ENCODE measurements at regions not wholly inside any gene's neighbourhood (a gene's known extent, or its start where the extent isn't known, plus 50 kb on each side); places are given as distances from the start of the nearest gene placed in this dataset.

- no peaks in the 10 kb centered on the region for H3K27me3 ChIP-seq
- DNase-seq (no peak), ATAC-seq (no peak)
- peaks cover 0 to 20% (median 0%) of the 10 kb centered on the region in 11 donors for H3K9me3 ChIP-seq
- no peaks in the 10 kb centered on the region for H3K4me1 ChIP-seq
- WGBS, 2 donors, result 58 to 67% methylated on average over 4 of the region's 4 CpGs
- H3K27ac ChIP-seq, result no peak overlapping the region
- no peak overlapping the region for H3K4me3 ChIP-seq
- H3K36me3 ChIP-seq, result no peaks in the 10 kb centered on the region
- TF ChIP-seq CTCF (IDR thresholded peaks at IDR 0.05), result no peak
- intact Hi-C loops (cut with DNase I), result no loop called here
Observed at GRCh38 chr3:193078996-193079753, 161.5 kb upstream of the MB21D2 start.

- WGBS, 2 donors, result 91 to 92% methylated on average over 3 of the region's 3 CpGs
Observed at GRCh38 chr3:193080821-193081365, 160.1 kb upstream of the PLAAT1 start.

DNA sequence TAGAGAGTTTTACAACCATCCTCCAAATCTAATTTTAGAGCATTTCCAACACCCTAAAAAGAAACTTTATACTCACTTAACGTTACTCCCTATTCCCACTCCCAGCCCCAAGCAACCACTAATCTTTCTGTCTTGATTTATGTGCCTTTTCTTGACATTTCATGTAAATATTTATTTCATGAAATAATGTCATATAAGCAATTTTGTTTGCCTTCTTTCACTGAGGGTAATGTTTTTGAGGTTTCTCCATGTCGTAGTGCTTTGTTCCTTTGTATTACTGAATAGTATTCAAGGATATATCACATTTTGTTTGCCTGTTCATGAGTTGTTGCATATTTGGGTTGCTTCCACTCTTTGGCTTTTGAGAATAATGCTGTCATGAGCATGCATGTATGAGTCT lies 155.4 kb upstream of the PLAAT1 start:
- 74 to 89% methylated on average over 2 of the region's 2 CpGs for WGBS, 2 donors
- Histone ChIP-seq H3K4me1 (no peaks in the 10 kb centered on the region), H3K4me3 (no peak overlapping the region), H3K36me3 (no peaks in the 10 kb centered on the region), H3K27me3 (peaks cover 0 to 10% (median 0%) of the 10 kb centered on the region in 7 donors), H3K9me3 (peaks cover 0 to 20% (median 0%) of the 10 kb centered on the region in 11 donors), H3K27ac (no peak overlapping the region)
- intact Hi-C loops (cut with DNase I), result no loop called here
- DNase-seq (no peak), ATAC-seq (no peak)
- TF ChIP-seq CTCF (IDR thresholded peaks at IDR 0.05), result no peak

More at GRCh38 chr3:193080821-193081365, 160.1 kb upstream of the PLAAT1 start:
- no peaks in the 10 kb centered on the region for H3K36me3 ChIP-seq
- no peak overlapping the region for H3K4me3 ChIP-seq
- intact Hi-C loops (cut with DNase I), result no loop called here
- no peak overlapping the region for H3K27ac ChIP-seq
- no peaks in the 10 kb centered on the region for H3K4me1 ChIP-seq
- DNase-seq, result no peak
- H3K27me3 ChIP-seq, result no peaks in the 10 kb centered on the region
- TF ChIP-seq CTCF (IDR thresholded peaks at IDR 0.05), result no peak
- H3K9me3 ChIP-seq, result peaks cover 0 to 20% (median 0%) of the 10 kb centered on the region in 11 donors
- no peak for ATAC-seq

GRCh38 chr3:193086681-193087080 lies 154.3 kb upstream of the PLAAT1 start:
- Histone ChIP-seq H3K4me3 (no peak overlapping the region), H3K9me3 (peaks cover 0 to 20% (median 0%) of the 10 kb centered on the region in 11 donors), H3K36me3 (no peaks in the 10 kb centered on the region), H3K4me1 (no peaks in the 10 kb centered on the region), H3K27me3 (peaks cover 0 to 10% (median 0%) of the 10 kb centered on the region in 7 donors), H3K27ac (no peak overlapping the region)
- WGBS, 2 donors, result 71 to 83% methylated on average over 4 of the region's 4 CpGs
- TF ChIP-seq CTCF (IDR thresholded peaks at IDR 0.05), result no peak
- intact Hi-C loops (cut with DNase I), result no loop called here
- ATAC-seq (no peak), DNase-seq (no peak)
